HG03354 (cell line): ENCODE measurements at regions not wholly inside any gene's neighbourhood (a gene's known extent, or its start where the extent isn't known, plus 50 kb on each side); places are given as distances from the start of the nearest gene placed in this dataset.
"Not testable (repeated sequence)": the region's sequence is repeated elsewhere in the genome, so short reads cannot be mapped to it uniquely, and the experiment has no call there.

Source experiments
- ATAC-seq: cut with Tn5 transposase; IDR thresholded peaks from one replicate; pipeline ENCODE4 v1.9.1; 2021; ENCODE audit warnings: mild to moderate bottlenecking; ENCODE audit not compliant: unreplicated experiment, poor library complexity, severe bottlenecking

- not testable (repeated sequence) for ATAC-seq
Measured at GRCh38 chr4:189236321-189236720, 704.4 kb upstream of the FRG1 start.

- no peak for ATAC-seq
Measured at GRCh38 chr4:189237340-189237739, 703.3 kb upstream of the FRG1 start.

GRCh38 chr4:189255636-189256035 lies 685.0 kb upstream of the FRG1 start:
- ATAC-seq: no peak

GRCh38 chr4:189261475-189261874 lies 679.2 kb upstream of the FRG1 start:
- no peak for ATAC-seq

GRCh38 chr4:189265515-189265914 lies 675.2 kb upstream of the FRG1 start:
- ATAC-seq: no peak

GRCh38 chr4:189267312-189267965 lies 673.2 kb upstream of the FRG1 start:
- no peak for ATAC-seq

- no peak for ATAC-seq
Measured at GRCh38 chr4:189278597-189279165, 662.0 kb upstream of the FRG1 start.

GRCh38 chr4:189279188-189279587 lies 661.5 kb upstream of the FRG1 start:
- no peak for ATAC-seq

GRCh38 chr4:189285377-189285776 lies 655.3 kb upstream of the FRG1 start:
- no peak for ATAC-seq

- no peak for ATAC-seq
Measured at GRCh38 chr4:189291939-189292338, 648.7 kb upstream of the FRG1 start.

GRCh38 chr4:189293459-189293858 lies 647.2 kb upstream of the FRG1 start:
- ATAC-seq: no peak

- no peak for ATAC-seq
Measured at GRCh38 chr4:189294574-189294973, 646.1 kb upstream of the FRG1 start.

- ATAC-seq: no peak
Measured at GRCh38 chr4:189299706-189300105, 641.0 kb upstream of the FRG1 start.

- ATAC-seq: no peak
Measured at GRCh38 chr4:189301692-189302091, 639.0 kb upstream of the FRG1 start.

GRCh38 chr4:189302719-189303118 lies 638.0 kb upstream of the FRG1 start:
- no peak for ATAC-seq

- no peak for ATAC-seq
Measured at GRCh38 chr4:189304167-189304566, 636.5 kb upstream of the FRG1 start.

GRCh38 chr4:189304809-189305208 lies 635.9 kb upstream of the FRG1 start:
- ATAC-seq: no peak

GRCh38 chr4:189305500-189305899 lies 635.2 kb upstream of the FRG1 start:
- ATAC-seq: no peak

GRCh38 chr4:189311251-189311650 lies 629.4 kb upstream of the FRG1 start:
- ATAC-seq: no peak

- no peak for ATAC-seq
Measured at GRCh38 chr4:189313064-189313463, 627.6 kb upstream of the FRG1 start.

GRCh38 chr4:189313861-189314513 lies 626.7 kb upstream of the FRG1 start:
- ATAC-seq: no peak
